ENCODE measurements at regions not wholly inside any gene's neighbourhood (a gene's known extent, or its start where the extent isn't known, plus 50 kb on each side); places are given as distances from the start of the nearest gene placed in this dataset.
A peak's percentile ranks its signal among the peaks of the same experiment; 100 is the strongest.

DNA sequence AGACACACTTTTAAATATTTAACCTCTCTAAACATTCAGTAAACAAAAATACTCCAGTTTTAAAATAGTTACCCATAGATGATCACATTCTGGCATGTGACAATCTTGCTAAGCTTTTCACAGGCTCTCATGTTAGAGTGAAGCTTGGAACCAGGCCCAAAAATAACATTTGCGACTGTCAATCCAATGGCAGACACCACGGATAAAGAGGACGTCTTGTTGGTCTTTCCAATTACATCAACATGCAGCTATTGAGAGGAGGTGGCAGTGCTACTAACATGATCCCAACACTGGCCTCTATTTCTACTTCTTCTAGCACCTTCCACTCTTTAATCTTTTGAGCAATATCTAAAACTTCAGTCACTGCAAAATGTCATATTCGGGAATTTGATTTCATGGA lies 970.8 kb upstream of the TENM3 start:
- Histone ChIP-seq H3K4me3 (no peak overlapping the region), H3K9me3 (no peaks in the 10 kb centered on the region), H3K27me3 (no peaks in the 10 kb centered on the region), H3K36me3 (no peaks in the 10 kb centered on the region)
- DNase-seq = no peak

DNA sequence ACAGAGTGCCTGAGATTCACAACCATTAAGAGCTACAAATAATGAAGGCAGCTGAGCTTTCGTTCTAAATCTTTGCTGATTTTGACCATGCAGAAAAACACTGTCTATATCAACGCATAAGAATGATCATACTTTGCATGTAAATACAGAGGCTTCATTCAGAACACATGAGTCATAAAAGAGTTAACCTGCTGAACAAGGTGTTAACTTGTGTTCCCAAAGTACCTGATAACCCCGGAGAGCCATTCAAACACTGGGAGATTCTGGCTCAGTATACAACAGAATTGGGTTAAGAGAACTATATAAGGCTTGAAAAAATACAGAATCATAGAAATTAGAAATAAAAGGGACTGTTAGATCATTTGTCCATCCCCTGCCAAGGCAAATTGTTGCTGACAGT lies 964.3 kb upstream of the TENM3 start:
- no peaks in the 10 kb centered on the region for H3K27me3 ChIP-seq
- H3K4me3 ChIP-seq = no peak overlapping the region
- DNase-seq = no peak

DNA sequence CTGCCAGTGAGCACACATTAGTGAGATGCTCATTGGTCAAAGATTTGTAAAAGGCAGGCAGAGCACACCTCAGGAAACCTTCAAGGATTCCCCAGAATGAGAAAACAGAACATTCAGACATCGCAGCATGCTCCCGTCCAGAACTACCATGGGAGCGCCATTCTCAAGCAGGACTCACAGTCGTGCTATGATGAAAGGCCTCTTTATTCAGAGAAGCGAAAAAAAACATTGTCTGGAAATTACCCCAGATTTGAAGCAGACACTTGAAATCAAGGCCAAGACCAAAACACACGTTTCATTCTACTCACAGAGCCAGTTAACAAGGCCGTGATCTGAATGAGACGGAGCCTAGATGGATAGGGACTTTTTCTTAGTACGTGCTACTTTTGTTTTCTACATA lies 961.8 kb upstream of the TENM3 start:
- no peaks in the 10 kb centered on the region for H3K9me3 ChIP-seq
- no peaks in the 10 kb centered on the region for H3K36me3 ChIP-seq
- no peak for DNase-seq
- no peak overlapping the region for H3K4me3 ChIP-seq
- H3K27me3 ChIP-seq = no peaks in the 10 kb centered on the region

More for the DNA sequence above, 964.3 kb upstream of the TENM3 start:
- Histone ChIP-seq H3K9me3 (no peaks in the 10 kb centered on the region), H3K36me3 (no peaks in the 10 kb centered on the region)

DNA sequence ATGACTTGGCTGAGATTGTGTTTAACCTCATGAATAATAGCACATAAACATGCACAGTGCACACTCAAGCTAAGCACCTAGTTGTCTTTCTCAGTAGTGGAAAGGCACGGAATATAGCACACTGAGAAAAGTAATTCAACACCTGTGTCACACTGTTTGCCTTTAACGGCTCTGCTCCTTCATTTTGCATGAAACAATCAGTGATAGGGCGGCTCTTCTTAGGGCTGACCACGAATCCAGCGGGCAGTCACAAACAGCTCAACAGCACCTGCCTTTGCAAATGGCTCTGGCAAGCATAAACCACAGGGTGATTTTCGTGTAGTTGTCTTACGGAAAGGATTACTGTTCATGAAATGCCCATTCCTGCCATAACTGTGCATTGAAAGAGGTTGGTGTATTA lies 954.0 kb upstream of the TENM3 start:
- no peak for DNase-seq
- no peaks in the 10 kb centered on the region for H3K9me3 ChIP-seq
- H3K4me3 ChIP-seq = no peak overlapping the region
- no peaks in the 10 kb centered on the region for H3K36me3 ChIP-seq
- H3K27me3 ChIP-seq = no peaks in the 10 kb centered on the region

DNA sequence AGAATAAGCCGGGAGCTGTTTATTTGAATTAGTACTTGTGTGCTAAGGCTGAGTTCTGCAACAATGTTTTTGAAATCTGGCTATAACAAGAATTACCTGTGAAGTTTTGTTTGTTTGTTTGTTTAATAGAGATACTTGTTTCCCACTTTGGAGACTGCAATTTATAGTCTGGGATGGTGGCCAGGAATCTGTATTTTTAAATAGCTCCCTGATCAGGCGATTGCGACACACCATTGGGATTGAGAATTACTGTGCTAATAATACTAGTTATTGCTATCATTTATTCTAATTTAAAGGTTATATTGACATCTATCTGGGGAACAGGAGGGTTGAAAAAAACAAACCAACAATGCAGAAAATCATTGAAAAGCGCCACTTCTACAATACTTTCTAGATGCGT lies 951.6 kb upstream of the TENM3 start:
- no peaks in the 10 kb centered on the region for H3K36me3 ChIP-seq
- DNase-seq = no peak
- H3K4me3 ChIP-seq = no peak overlapping the region
- H3K9me3 ChIP-seq = no peaks in the 10 kb centered on the region
- H3K27me3 ChIP-seq = no peaks in the 10 kb centered on the region

DNA sequence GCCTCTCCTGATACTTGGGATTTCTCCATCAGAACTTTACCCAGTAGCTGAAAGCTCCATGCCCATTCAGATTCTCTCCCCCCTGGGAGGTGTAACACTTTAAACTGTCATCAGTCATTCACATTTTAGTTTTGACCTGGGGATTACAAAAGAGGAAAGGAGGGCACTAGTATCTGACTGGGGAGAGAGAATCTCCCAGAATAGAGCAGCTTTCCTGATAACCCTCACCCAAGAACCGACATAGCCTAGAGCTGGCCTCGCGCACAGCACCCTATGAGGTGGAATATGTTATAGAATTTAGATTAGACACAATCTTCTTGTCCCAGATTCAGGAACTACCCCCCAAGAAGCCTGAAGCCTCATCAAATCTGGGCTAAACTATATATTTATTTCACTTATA lies 950.2 kb upstream of the TENM3 start:
- Histone ChIP-seq H3K27me3 (no peaks in the 10 kb centered on the region), H3K4me3 (no peak overlapping the region), H3K9me3 (no peaks in the 10 kb centered on the region), H3K36me3 (no peaks in the 10 kb centered on the region)
- no peak for DNase-seq

DNA sequence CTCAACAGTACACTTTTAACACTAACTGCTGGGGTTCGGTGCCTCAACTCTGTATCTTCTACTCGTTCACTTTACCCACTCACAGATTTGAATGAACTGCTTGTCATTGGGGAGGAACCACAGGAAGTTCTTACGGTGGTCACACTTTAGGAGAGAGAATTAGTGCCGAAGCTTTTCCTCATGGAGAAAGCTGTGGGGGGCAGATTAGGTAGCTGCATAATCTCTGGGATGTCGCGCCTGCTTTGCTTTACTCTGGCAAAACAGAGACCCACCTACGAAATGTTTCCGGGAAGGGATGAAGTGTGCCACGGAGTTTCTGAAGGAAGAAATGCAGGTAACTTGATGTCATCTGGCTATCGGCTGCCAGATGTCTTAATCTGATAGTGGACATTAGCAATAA lies 949.7 kb upstream of the TENM3 start:
- Histone ChIP-seq H3K36me3 (no peaks in the 10 kb centered on the region), H3K4me3 (no peak overlapping the region), H3K9me3 (no peaks in the 10 kb centered on the region), H3K27me3 (no peaks in the 10 kb centered on the region)
- DNase-seq = no peak

DNA sequence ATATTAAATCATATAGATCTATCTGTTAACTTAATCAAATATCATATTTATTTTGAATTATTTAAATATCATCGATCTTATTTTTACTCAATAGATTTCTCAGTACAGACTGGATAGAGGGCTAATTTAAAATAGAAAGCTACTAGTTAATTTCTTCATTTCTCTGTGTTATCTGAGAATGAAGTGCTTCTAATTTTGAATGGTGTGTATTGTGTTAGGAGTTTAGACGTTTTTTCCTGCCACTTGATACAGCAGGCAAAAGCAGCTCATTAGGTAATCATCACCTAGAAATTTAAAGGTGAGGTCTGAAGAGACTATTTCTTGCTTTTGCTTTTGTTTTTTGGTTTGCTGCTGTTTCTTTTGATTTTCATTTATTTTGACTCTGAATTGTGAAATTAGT lies 948.8 kb upstream of the TENM3 start:
- Histone ChIP-seq H3K36me3 (no peaks in the 10 kb centered on the region), H3K27me3 (no peaks in the 10 kb centered on the region), H3K9me3 (no peaks in the 10 kb centered on the region), H3K4me3 (no peak overlapping the region)
- DNase-seq = no peak

DNA sequence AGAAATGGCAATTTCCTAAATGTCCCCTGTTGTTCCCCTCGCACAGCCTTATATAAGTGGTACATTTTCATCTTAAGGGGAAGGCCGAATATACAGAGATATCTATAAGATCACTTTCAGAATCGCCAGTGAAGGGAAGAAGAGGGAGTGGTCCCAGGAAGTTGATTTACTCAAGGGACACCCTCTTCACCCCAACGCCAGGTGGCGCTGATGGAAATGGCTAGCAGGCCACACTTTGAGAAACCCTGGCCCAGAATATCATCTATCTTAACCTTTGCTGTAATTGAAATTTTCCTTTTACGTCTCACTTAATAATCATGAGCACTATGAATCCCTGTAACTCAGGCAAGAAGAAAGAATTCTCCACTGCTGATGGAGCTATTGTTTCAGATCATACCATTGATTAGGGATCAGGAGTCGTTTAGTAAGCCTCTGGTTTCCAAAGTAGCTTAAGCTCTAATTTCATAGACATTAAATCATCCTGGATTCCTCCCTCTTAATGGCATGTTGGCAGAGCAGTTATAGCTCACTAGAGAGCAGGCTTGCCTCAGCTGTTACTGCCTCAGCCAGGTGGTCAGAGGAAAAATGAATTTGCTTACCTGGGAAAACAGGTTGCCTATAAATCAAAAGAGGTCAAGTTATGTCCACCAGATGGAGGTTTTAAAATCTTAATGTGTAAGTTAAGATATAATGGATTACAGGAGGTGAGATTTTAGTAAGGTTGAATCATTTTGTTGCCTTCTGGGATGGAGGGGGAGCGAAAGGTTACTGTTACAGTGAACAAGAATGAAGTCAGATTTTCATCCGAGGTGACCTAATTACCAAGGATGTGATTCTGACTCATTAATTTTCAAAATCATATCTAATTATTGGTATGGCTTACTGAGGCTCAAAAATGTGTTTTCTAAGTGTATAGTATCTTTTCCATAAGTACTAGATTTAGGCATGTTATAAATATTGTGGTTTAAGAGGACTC lies 941.2 kb upstream of the TENM3 start:
- Histone ChIP-seq H3K36me3 (no peaks in the 10 kb centered on the region), H3K27me3 (no peaks in the 10 kb centered on the region), H3K9me3 (no peaks in the 10 kb centered on the region), H3K4me3 (no peak overlapping the region)
- peak; percentile 17 for DNase-seq

DNA sequence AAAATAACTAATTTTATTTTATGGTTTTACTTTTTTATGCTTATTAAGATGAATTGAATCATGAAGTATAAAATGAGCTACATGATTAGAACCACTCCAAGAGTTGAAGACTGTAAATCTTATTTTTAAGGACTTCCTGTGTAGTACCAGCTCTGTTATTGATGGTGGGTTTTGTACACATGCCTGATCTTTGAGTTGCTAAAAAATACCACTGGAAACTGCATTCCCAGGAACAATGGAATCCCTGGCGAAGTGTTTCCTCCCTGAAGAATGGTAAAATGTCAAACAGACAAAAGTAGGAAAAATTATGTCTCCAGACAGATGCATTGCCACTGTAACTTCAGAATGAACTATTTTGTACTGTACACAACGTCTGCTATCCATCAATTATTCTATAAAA lies 935.4 kb upstream of the TENM3 start:
- Histone ChIP-seq H3K9me3 (no peaks in the 10 kb centered on the region), H3K4me3 (no peak overlapping the region), H3K27me3 (no peaks in the 10 kb centered on the region), H3K36me3 (no peaks in the 10 kb centered on the region)
- no peak for DNase-seq

DNA sequence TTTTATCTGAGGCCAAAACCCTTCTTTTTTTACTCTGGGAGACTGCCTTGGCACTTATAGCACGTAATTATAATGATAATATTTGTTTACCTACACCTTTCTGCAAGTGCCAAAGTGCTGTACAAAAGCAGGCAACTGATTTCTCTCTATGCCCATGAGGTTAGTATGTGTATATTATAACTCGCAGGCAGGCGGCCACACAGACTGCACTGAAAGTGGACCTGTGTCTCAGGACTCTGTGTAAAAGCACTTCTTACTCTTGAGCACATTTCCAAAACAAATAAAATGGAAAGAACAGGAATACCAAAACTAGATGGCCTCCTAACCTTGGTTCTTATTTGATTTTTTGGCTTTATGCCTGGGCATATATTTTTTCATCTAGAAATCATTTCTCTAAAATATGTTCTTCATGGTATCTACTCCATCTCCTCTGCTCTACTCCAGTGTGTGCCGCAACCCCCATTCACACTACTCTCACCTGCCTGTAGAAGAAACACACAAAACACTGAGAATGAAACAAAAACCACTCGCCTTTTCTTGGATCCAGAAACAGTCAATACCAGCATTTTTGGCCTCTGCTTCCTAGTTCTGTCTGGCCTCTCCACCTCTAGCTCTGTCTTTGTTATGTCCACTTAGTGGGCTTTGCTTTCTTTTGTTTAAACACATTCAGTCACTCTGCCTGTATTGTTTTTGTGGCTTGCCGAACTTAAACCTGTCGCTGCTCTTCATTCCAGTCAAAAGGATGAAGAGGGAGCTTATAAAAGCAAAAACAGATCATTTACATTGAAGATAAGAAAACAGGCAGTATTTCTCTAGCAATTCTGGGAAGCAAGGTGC lies 934.5 kb upstream of the TENM3 start:
- H3K9me3 ChIP-seq = no peaks in the 10 kb centered on the region
- H3K4me3 ChIP-seq = no peak overlapping the region
- H3K27me3 ChIP-seq = no peaks in the 10 kb centered on the region
- DNase-seq = no peak
- H3K36me3 ChIP-seq = no peaks in the 10 kb centered on the region

DNA sequence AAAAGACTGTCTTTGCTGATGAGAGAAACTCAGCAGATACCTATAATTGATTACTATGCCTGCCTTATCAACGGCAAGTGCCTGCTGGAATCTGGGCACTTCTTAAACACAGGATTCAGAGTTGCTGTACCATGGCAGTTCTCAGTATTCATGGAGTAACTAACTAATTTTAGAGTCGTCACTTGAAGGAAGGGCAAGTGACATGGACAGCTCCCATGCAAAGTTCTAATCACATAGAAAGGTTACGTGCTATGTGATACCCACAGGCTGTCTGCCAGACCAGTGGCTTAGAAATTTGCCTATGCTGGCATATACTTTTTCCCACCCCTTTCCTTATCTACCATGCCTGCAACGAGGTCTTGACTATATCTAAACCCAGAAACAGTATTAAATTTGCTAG lies 931.1 kb upstream of the TENM3 start:
- no peaks in the 10 kb centered on the region for H3K9me3 ChIP-seq
- no peaks in the 10 kb centered on the region for H3K27me3 ChIP-seq
- H3K36me3 ChIP-seq = no peaks in the 10 kb centered on the region
- no peak overlapping the region for H3K4me3 ChIP-seq
- DNase-seq = no peak

DNA sequence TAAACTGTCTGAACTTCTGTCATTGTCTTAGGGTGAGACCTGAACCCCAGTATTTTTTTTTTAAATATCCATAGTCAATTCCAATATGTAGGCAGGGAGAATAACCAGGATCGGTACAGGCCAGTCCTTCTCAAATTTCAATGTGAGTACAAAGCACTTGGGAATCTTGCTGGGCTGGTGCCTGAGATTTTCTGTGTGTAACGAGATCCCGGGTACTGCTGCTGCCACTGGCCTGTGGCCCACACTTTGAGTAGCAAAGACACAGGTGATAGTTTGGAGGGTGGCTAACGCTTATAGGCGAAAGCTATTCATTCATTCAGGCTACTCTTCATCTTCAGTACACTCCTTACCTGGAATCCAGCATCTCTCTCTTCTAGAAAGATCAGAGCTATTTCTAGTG lies 923.6 kb upstream of the TENM3 start:
- Histone ChIP-seq H3K36me3 (no peaks in the 10 kb centered on the region), H3K27me3 (no peaks in the 10 kb centered on the region), H3K9me3 (no peaks in the 10 kb centered on the region), H3K4me3 (no peak overlapping the region)
- DNase-seq = no peak

DNA sequence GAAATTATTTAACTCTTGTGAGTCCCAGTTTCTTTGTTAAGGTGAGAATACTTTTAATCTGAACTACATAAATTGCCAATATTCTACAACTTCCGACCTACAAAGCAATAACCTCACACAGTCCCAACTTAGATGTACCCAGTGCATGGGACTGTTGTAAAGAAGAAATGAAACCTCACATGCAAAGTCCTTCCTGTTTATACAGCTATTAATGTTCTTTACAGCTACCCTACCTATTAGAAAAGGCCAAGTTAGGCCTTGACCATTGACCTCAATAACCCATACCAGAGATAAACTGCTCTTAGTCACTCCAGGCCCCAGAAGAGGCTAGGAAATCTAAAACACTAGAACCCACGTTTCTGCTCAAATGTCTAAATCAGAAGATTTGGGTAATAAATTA lies 920.1 kb upstream of the TENM3 start:
- Histone ChIP-seq H3K27me3 (no peaks in the 10 kb centered on the region), H3K36me3 (no peaks in the 10 kb centered on the region), H3K9me3 (no peaks in the 10 kb centered on the region), H3K4me3 (no peak overlapping the region)
- no peak for DNase-seq

DNA sequence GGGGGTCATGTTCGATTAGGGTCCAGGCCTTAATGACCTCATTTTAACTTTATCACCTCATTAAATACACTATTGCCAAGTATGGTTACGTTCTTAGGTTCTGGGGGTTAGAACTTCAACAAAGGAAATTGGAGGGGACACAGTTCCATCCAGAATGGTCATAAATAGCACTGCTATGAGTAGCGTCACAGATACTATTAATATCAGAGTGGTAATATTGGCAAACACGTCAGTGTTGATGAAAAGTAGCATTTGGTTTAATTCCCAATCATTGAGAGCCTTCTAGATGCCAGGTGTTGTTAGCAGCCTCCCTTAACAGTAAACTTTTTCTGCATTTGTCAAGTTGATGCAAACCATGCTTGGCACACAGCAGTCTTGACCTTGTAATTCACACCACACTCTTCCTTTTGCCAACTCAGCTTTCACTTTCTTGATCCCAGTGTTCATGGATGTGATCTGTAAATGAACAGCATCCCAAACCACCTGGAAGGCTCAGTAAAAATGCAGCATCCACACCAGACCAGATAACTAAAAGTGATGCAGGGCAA lies 912.5 kb upstream of the TENM3 start:
- H3K27me3 ChIP-seq = no peaks in the 10 kb centered on the region
- DNase-seq = no peak
- no peak overlapping the region for H3K4me3 ChIP-seq
- H3K9me3 ChIP-seq = no peaks in the 10 kb centered on the region
- H3K36me3 ChIP-seq = no peaks in the 10 kb centered on the region

DNA sequence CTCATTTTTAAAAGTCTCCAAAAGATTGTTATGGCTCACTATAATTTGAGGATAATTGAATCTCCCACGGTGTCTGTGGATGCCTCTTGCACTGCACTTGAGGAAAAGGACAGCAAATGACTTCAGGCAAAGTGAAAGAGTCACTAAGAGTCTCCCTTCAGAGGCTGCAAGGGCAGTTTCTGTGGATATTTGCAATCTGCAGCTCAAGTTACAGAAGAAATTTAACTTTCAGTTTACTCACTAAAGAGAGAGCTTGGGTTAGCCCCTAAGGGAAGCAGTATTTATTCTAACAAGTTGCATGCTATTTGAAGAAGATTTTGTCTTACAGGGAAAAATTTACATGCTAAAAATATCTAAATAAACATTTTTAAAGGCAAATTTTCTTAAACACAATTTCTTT lies 912.0 kb upstream of the TENM3 start:
- H3K4me3 ChIP-seq = no peak overlapping the region
- DNase-seq = no peak

DNA sequence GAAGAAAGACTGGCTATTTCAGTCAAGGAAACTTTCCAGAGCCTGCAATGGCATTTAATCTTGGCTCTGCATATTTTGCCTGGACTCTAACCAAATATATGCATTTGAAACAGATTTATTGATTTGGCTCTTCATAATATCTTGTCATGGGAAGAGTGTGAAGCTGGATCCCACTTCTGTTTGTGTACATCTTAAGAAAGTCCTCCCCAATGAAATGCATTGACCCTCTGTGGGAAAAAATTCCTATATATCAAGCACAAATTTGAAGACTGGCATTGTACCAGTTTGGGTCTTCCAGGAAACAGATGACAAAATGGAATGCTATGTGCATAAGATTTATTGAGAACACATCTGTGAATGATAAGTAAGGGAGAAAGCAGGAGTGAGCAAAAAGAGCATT lies 897.3 kb upstream of the TENM3 start:
- H3K27me3 ChIP-seq = no peaks in the 10 kb centered on the region
- no peak overlapping the region for H3K4me3 ChIP-seq
- H3K9me3 ChIP-seq = no peaks in the 10 kb centered on the region
- no peaks in the 10 kb centered on the region for H3K36me3 ChIP-seq
- DNase-seq = no peak

More for the DNA sequence above, 912.0 kb upstream of the TENM3 start:
- Histone ChIP-seq H3K9me3 (no peaks in the 10 kb centered on the region), H3K27me3 (no peaks in the 10 kb centered on the region), H3K36me3 (no peaks in the 10 kb centered on the region)

All from MG63 (cell line).